ENCODE measurements at regions not wholly inside any gene's neighbourhood (a gene's known extent, or its start where the extent isn't known, plus 50 kb on each side); places are given as distances from the start of the nearest gene placed in this dataset.
"Not testable (repeated sequence)": the region's sequence is repeated elsewhere in the genome, so short reads cannot be mapped to it uniquely, and the experiment has no call there.

- DNase-seq: not testable (repeated sequence)
Observed at GRCh38 chr15:44817797-44818196, 81.5 kb downstream of the TRIM69 start.

- not testable (repeated sequence) for DNase-seq
Observed at GRCh38 chr15:44819331-44819987, 83.1 kb downstream of the TRIM69 start.

- DNase-seq: not testable (repeated sequence)
Observed at GRCh38 chr15:44820535-44820934, 84.2 kb downstream of the TRIM69 start.

GRCh38 chr15:44820967-44821366, 84.6 kb downstream of the TRIM69 start:
- DNase-seq: not testable (repeated sequence)

- not testable (repeated sequence) for DNase-seq
Observed at GRCh38 chr15:44824277-44825145, 88.2 kb downstream of the TRIM69 start.

- DNase-seq: not testable (repeated sequence)
Observed at GRCh38 chr15:44826583-44826982, 90.3 kb downstream of the TRIM69 start.

GRCh38 chr15:44828229-44828914, 92.0 kb downstream of the TRIM69 start:
- not testable (repeated sequence) for DNase-seq

- not testable (repeated sequence) for DNase-seq
Observed at GRCh38 chr15:44829150-44829549, 92.8 kb downstream of the TRIM69 start.

- not testable (repeated sequence) for DNase-seq
Observed at GRCh38 chr15:44830692-44831408, 94.5 kb downstream of the TRIM69 start.

- not testable (repeated sequence) for DNase-seq
Observed at GRCh38 chr15:44831409-44831741, 95.0 kb downstream of the TRIM69 start.

- DNase-seq: not testable (repeated sequence)
Observed at GRCh38 chr15:44832133-44832532, 95.8 kb downstream of the TRIM69 start.

GRCh38 chr15:44833081-44833480, 96.8 kb downstream of the TRIM69 start:
- not testable (repeated sequence) for DNase-seq

GRCh38 chr15:44833761-44834160, 97.4 kb downstream of the TRIM69 start:
- DNase-seq: not testable (repeated sequence)

GRCh38 chr15:44835082-44835481, 98.8 kb downstream of the TRIM69 start:
- not testable (repeated sequence) for DNase-seq

- DNase-seq: no peak
Observed at GRCh38 chr15:44836094-44836493, 99.8 kb downstream of the TRIM69 start.

- DNase-seq: not testable (repeated sequence)
Observed at GRCh38 chr15:44838929-44839328, 102.6 kb downstream of the TRIM69 start.

GRCh38 chr15:44841762-44842161, 105.4 kb downstream of the TRIM69 start:
- DNase-seq: not testable (repeated sequence)

- DNase-seq: not testable (repeated sequence)
Observed at GRCh38 chr15:44842883-44843282, 106.6 kb downstream of the TRIM69 start.

GRCh38 chr15:44844936-44845335, 108.6 kb downstream of the TRIM69 start:
- not testable (repeated sequence) for DNase-seq

GRCh38 chr15:44846156-44846555, 109.8 kb downstream of the TRIM69 start:
- not testable (repeated sequence) for DNase-seq

GRCh38 chr15:44847555-44847954, 108.9 kb upstream of the TERB2 start:
- not testable (repeated sequence) for DNase-seq

GRCh38 chr15:44848859-44849258, 107.6 kb upstream of the TERB2 start:
- DNase-seq: not testable (repeated sequence)
